ENCODE measurements at regions not wholly inside any gene's neighbourhood (a gene's known extent, or its start where the extent isn't known, plus 50 kb on each side); places are given as distances from the start of the nearest gene placed in this dataset.
"Not testable (repeated sequence)": the region's sequence is repeated elsewhere in the genome, so short reads cannot be mapped to it uniquely, and the experiment has no call there.

DNA sequence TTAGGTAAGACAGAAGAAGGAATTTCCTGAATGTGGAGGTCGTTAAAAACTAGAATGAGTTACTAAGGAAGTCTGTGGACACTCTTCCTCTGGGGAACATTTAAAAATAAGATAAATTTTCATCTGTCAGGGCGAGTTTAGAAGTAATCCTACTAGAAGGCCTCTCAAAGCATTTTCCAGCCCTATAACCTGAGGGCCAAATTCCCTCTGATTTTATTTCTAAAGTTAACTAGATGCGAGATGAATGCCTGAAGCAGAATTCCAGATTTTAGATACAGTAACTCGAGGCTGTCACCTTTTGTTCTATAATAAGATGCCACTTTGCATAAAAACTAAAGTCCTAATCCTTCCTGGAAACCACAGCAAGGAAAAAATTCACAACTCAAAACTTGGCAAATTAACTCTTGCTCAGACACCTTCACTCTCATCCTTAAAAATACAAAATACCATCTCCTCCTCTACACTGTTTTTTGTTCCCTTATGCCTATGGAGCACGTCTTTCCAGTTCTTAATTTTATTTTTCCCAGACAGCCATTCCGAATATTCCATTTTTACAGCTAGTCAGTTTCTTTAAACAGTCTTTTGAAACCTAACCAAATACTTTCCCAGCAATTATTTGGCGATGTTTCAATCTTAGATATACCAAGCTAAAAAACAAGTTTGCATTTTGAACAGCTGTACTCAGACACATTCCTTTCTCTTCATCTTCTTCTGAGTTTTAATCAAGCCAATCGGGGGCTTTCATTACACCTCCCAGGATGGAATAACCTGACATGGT is 420.7 kb upstream of the NFE2L3 start:
- DNase-seq (ENCODE audit: low read depth), result no peak
- H3K4me3 ChIP-seq (ENCODE audit: low read length), result no peak overlapping the region
- no peak for TF ChIP-seq CTCF (IDR thresholded peaks at IDR 0.05; ENCODE audit: insufficient read depth, low read depth, low read length, missing control alignments)

- no peak for TF ChIP-seq CTCF (IDR thresholded peaks at IDR 0.05; ENCODE audit: insufficient read depth, low read depth, low read length, missing control alignments)
- no peak overlapping the region for H3K4me3 ChIP-seq (ENCODE audit: low read length)
- DNase-seq (ENCODE audit: low read depth), result no peak
These were observed 420.2 kb upstream of the NFE2L3 start for GRCh38 chr7:25731846-25732245.

- no peak overlapping the region for H3K4me3 ChIP-seq (ENCODE audit: low read length)
- no peak for TF ChIP-seq CTCF (IDR thresholded peaks at IDR 0.05; ENCODE audit: insufficient read depth, low read depth, low read length, missing control alignments)
- DNase-seq (ENCODE audit: low read depth), result no peak
These were observed 419.2 kb upstream of the NFE2L3 start for GRCh38 chr7:25732766-25733217.

- no peak for TF ChIP-seq CTCF (IDR thresholded peaks at IDR 0.05; ENCODE audit: insufficient read depth, low read depth, low read length, missing control alignments)
- no peak overlapping the region for H3K4me3 ChIP-seq (ENCODE audit: low read length)
- no peak for DNase-seq (ENCODE audit: low read depth)
These were observed 416.2 kb upstream of the NFE2L3 start for GRCh38 chr7:25735674-25736242.

DNA sequence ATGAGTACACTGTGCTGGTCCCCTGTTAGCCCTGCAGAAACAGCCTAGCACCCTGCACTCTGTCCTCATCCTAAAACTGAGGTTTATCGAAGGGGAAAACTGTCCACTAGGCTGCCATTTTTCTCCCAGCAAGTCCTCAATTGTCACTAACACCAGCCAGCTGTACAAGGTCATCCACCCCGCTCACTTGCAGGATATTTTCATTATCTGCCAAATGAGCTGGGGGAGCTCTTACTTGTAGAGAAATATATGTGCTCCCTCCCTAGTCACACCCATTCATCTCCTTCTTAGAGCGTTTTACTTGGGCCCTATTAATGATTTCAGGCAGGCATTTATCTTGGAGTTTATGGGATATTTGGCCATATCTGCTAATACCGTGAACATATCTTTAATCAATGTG is 413.5 kb upstream of the NFE2L3 start:
- H3K4me3 ChIP-seq (ENCODE audit: low read length), result no peak overlapping the region
- no peak for TF ChIP-seq CTCF (IDR thresholded peaks at IDR 0.05; ENCODE audit: insufficient read depth, low read depth, low read length, missing control alignments)
- DNase-seq (ENCODE audit: low read depth), result no peak

GRCh38 chr7:25739143-25739542 is 412.9 kb upstream of the NFE2L3 start:
- DNase-seq (ENCODE audit: low read depth), result no peak
- H3K4me3 ChIP-seq (ENCODE audit: low read length), result no peak overlapping the region
- TF ChIP-seq CTCF (IDR thresholded peaks at IDR 0.05; ENCODE audit: insufficient read depth, low read depth, low read length, missing control alignments), result no peak

GRCh38 chr7:25742316-25742715 is 409.7 kb upstream of the NFE2L3 start:
- no peak for TF ChIP-seq CTCF (IDR thresholded peaks at IDR 0.05; ENCODE audit: insufficient read depth, low read depth, low read length, missing control alignments)
- H3K4me3 ChIP-seq (ENCODE audit: low read length), result no peak overlapping the region
- DNase-seq (ENCODE audit: low read depth), result no peak

- not testable (repeated sequence) for H3K4me3 ChIP-seq (ENCODE audit: low read length)
- DNase-seq (ENCODE audit: low read depth), result peak; percentile 8
These were observed 408.1 kb upstream of the NFE2L3 start for GRCh38 chr7:25743670-25744451.
